PC-9 (cell line): ENCODE measurements at regions not wholly inside any gene's neighbourhood (a gene's known extent, or its start where the extent isn't known, plus 50 kb on each side); places are given as distances from the start of the nearest gene placed in this dataset.
A peak's percentile ranks its signal among the peaks of the same experiment; 100 is the strongest.

ENCODE experiments used
- BruUV-seq: library from RNA; stranded (reverse); fragments of 400-500 nt; replicated peaks from 2 replicates; lab custom pipeline; 2021; lab: Mats Ljungman, UMichigan
- CTCF ChIA-PET: fragments of 300-600 bp; sonication (Branson Sonifier 250); formaldehyde crosslinking; loops from one replicate; lab custom pipeline; 2022; ENCODE audit warnings: antibody characterized with exemption; lab: Charles Lee
- POLR2A ChIA-PET: fragments of 300-600 bp; sonication (Branson Sonifier 250); formaldehyde crosslinking; loops from one replicate; lab custom pipeline; 2022; ENCODE audit warnings: antibody characterized with exemption; ENCODE audit not compliant: unreplicated experiment; lab: Charles Lee
- DNase-seq, 2 experiments: peaks; one replicate each; pipeline versions ENCODE4 v3.0.0 to v3.0.0-alpha.2; 2015 to 2022; ENCODE audit warnings: mixed read lengths in 1 of 2
- H2AFZ ChIP-seq: fragments of 200-600 bp; sonication (generic); 2 replicates; pipeline ENCODE4 v1.8.1; 2017; ENCODE audit warnings: antibody characterized with exemption
- H3F3A ChIP-seq: fragments of 200-600 bp; sonication (generic); 2 replicates; pipeline ENCODE4 v1.8.1; 2017; ENCODE audit warnings: antibody characterized with exemption, mild to moderate bottlenecking, low read depth; ENCODE audit not compliant: insufficient read depth
- H3K27ac ChIP-seq: fragments of 200-600 bp; sonication (generic); 2 replicates; pipeline ENCODE4 v1.6.1; 2016; ENCODE audit warnings: mixed run types
- H3K27me3 ChIP-seq: fragments of 200-600 bp; sonication (generic); 2 replicates; pipeline ENCODE4 v1.6.1; 2016; ENCODE audit warnings: low read depth, mixed run types; ENCODE audit not compliant: insufficient read depth
- H3K36me3 ChIP-seq: fragments of 200-600 bp; sonication (generic); 2 replicates; pipeline ENCODE4 v1.6.1; 2016; ENCODE audit warnings: low read depth, mixed run types
- H3K4me1 ChIP-seq: fragments of 200-600 bp; sonication (generic); replicated peaks from 2 replicates; pipeline ENCODE4 v1.6.1; 2016; ENCODE audit warnings: mixed run types; ENCODE audit not compliant: insufficient read depth
- H3K4me2 ChIP-seq: fragments of 200-600 bp; sonication (generic); 2 replicates; pipeline ENCODE4 v1.6.1; 2017; ENCODE audit warnings: mixed run types
- H3K4me3 ChIP-seq: fragments of 200-600 bp; sonication (generic); 2 replicates; pipeline ENCODE4 v1.6.1; 2016; ENCODE audit warnings: mixed run types
- H3K79me2 ChIP-seq: fragments of 200-600 bp; sonication (generic); 2 replicates; pipeline ENCODE4 v1.6.1; 2017; ENCODE audit warnings: low read depth, mixed run types
- H3K9me2 ChIP-seq: fragments of 200-600 bp; sonication (generic); 2 replicates; pipeline ENCODE4 v1.8.1; 2017; ENCODE audit warnings: mild to moderate bottlenecking; ENCODE audit not compliant: insufficient read depth
- H3K9me3 ChIP-seq: fragments of 200-600 bp; sonication (generic); 2 replicates; pipeline ENCODE4 v1.8.1; 2016; ENCODE audit warnings: low read depth; ENCODE audit not compliant: insufficient read depth
- H4K20me1 ChIP-seq: fragments of 200-600 bp; sonication (generic); 2 replicates; pipeline ENCODE4 v1.8.1; 2017; ENCODE audit not compliant: insufficient read depth
- EZH2 ChIP-seq: fragments of 200-600 bp; sonication (generic); IDR thresholded peaks from 2 replicates; pipeline ENCODE4 v1.8.0; 2017; ENCODE audit warnings: antibody characterized with exemption, low read depth
- intact Hi-C: fragments of 100-400 bp; cut with micrococcal nuclease; formaldehyde crosslinking; loops from one replicate; pipeline ENCODE4 v1.10.0; 2022; ENCODE audit not compliant: unreplicated experiment
- TF ChIP-seq, protein P1 (sequence below): fragments of 200-600 bp; sonication (generic); conservative IDR thresholded peaks from 2 replicates; pipeline ENCODE4 v1.6.1; 2017; ENCODE audit warnings: mixed run types, antibody characterized with exemption, mild to moderate bottlenecking, moderate library complexity

GRCh38 chr4:182089326-182089725 is 153.9 kb upstream of the TENM3 start:
- intact Hi-C loops: no loop called here
- BruUV-seq: no TSS peak

GRCh38 chr4:182090186-182090585 is 153.0 kb upstream of the TENM3 start:
- intact Hi-C loops: no loop called here
- H3K9me2 ChIP-seq: no peaks in the 10 kb centered on the region
- no peak overlapping the region for H3K27ac ChIP-seq
- no peak overlapping the region for H3K4me3 ChIP-seq
- no peaks in the 10 kb centered on the region for H3K27me3 ChIP-seq
- BruUV-seq: no TSS peak
- no peaks in the 10 kb centered on the region for H3K36me3 ChIP-seq
- H3K9me3 ChIP-seq: no peaks in the 10 kb centered on the region
- no peaks in the 10 kb centered on the region for H3K4me1 ChIP-seq
- no peak for DNase-seq
- no peaks in the 10 kb centered on the region for H3F3A ChIP-seq
- H3K4me2 ChIP-seq: no peak overlapping the region
- TF ChIP-seq EZH2: no peak
- TF ChIP-seq, protein P1, sequence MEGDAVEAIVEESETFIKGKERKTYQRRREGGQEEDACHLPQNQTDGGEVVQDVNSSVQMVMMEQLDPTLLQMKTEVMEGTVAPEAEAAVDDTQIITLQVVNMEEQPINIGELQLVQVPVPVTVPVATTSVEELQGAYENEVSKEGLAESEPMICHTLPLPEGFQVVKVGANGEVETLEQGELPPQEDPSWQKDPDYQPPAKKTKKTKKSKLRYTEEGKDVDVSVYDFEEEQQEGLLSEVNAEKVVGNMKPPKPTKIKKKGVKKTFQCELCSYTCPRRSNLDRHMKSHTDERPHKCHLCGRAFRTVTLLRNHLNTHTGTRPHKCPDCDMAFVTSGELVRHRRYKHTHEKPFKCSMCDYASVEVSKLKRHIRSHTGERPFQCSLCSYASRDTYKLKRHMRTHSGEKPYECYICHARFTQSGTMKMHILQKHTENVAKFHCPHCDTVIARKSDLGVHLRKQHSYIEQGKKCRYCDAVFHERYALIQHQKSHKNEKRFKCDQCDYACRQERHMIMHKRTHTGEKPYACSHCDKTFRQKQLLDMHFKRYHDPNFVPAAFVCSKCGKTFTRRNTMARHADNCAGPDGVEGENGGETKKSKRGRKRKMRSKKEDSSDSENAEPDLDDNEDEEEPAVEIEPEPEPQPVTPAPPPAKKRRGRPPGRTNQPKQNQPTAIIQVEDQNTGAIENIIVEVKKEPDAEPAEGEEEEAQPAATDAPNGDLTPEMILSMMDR: no peak
- CTCF ChIA-PET: no interaction called here
- H2AFZ ChIP-seq: no peak overlapping the region
- no peaks in the 10 kb centered on the region for H3K79me2 ChIP-seq
- POLR2A ChIA-PET: no interaction called here
- H4K20me1 ChIP-seq: no peaks in the 10 kb centered on the region

More at GRCh38 chr4:182089326-182089725, 153.9 kb upstream of the TENM3 start:
- Histone ChIP-seq H3K4me1 (no peaks in the 10 kb centered on the region), H3K79me2 (no peaks in the 10 kb centered on the region), H2AFZ (no peak overlapping the region), H3K9me3 (no peaks in the 10 kb centered on the region), H3K9me2 (no peaks in the 10 kb centered on the region), H3K27ac (no peak overlapping the region), H3K4me3 (no peak overlapping the region), H3F3A (no peaks in the 10 kb centered on the region), H3K36me3 (no peaks in the 10 kb centered on the region), H4K20me1 (no peaks in the 10 kb centered on the region), H3K4me2 (no peak overlapping the region), H3K27me3 (no peaks in the 10 kb centered on the region)
- no peak for TF ChIP-seq EZH2
- TF ChIP-seq, protein P1: peak; percentile 50
- ChIA-PET POLR2A (no interaction called here), CTCF (no interaction called here)
- no peak for DNase-seq

GRCh38 chr4:182091128-182091527 is 152.1 kb upstream of the TENM3 start:
- no peaks in the 10 kb centered on the region for H3K36me3 ChIP-seq
- no peak overlapping the region for H2AFZ ChIP-seq
- H3K9me3 ChIP-seq: no peaks in the 10 kb centered on the region
- H3K27ac ChIP-seq: no peak overlapping the region
- TF ChIP-seq, protein P1: no peak
- no peak for TF ChIP-seq EZH2
- intact Hi-C loops: no loop called here
- H3K4me2 ChIP-seq: no peak overlapping the region
- ChIA-PET CTCF (no interaction called here), POLR2A (no interaction called here)
- no peak for DNase-seq
- no peaks in the 10 kb centered on the region for H3K27me3 ChIP-seq
- no peaks in the 10 kb centered on the region for H3K9me2 ChIP-seq
- no peaks in the 10 kb centered on the region for H3K4me1 ChIP-seq
- H3K79me2 ChIP-seq: no peaks in the 10 kb centered on the region
- H3K4me3 ChIP-seq: no peak overlapping the region
- no peaks in the 10 kb centered on the region for H4K20me1 ChIP-seq
- H3F3A ChIP-seq: no peaks in the 10 kb centered on the region
- BruUV-seq: no TSS peak
